Immature natural killer cell (primary cell): ENCODE measurements at regions not wholly inside any gene's neighbourhood (a gene's known extent, or its start where the extent isn't known, plus 50 kb on each side); places are given as distances from the start of the nearest gene placed in this dataset.

Source experiments
- DNase-seq, 3 donors: peaks; one replicate each; pipeline ENCODE4 v3.0.0; 2022; ENCODE audit warnings: mixed read lengths in 1 of 3
- H3K27ac Mint-ChIP-seq, 6 donors: one replicate each; pipeline ENCODE4 v1.8.0; 2020; ENCODE audit warnings: mixed read lengths in 6 of 6, mild to moderate bottlenecking in 5 of 6, inconsistent platforms in 4 of 6, moderate library complexity in 3 of 6
- H3K27me3 Mint-ChIP-seq, 3 donors: one replicate each; pipeline ENCODE4 v1.8.0; 2020 to 2021; ENCODE audit warnings: low read depth in 3 of 3, mild to moderate bottlenecking in 3 of 3, mixed read lengths in 3 of 3, moderate library complexity in 3 of 3, inconsistent platforms in 1 of 3
- H3K36me3 Mint-ChIP-seq, 3 donors: one replicate each; pipeline ENCODE4 v1.8.0; 2020; ENCODE audit warnings: mixed read lengths in 3 of 3, inconsistent platforms in 2 of 3, mild to moderate bottlenecking in 2 of 3
- H3K4me1 Mint-ChIP-seq, 2 donors: one replicate each; pipeline ENCODE4 v1.8.0; 2020; ENCODE audit warnings: inconsistent platforms in 2 of 2, mild to moderate bottlenecking in 2 of 2, mixed read lengths in 2 of 2, moderate library complexity in 1 of 2
- H3K4me3 Mint-ChIP-seq, 5 donors: one replicate each; pipeline ENCODE4 v1.8.0; 2020; ENCODE audit warnings: mild to moderate bottlenecking in 5 of 5, mixed read lengths in 5 of 5, inconsistent platforms in 3 of 5, moderate library complexity in 3 of 5
- H3K9me3 Mint-ChIP-seq, 6 donors: one replicate each; pipeline ENCODE4 v1.8.0; 2020; ENCODE audit warnings: mild to moderate bottlenecking in 6 of 6, mixed read lengths in 6 of 6, inconsistent platforms in 4 of 6, moderate library complexity in 3 of 6

DNA sequence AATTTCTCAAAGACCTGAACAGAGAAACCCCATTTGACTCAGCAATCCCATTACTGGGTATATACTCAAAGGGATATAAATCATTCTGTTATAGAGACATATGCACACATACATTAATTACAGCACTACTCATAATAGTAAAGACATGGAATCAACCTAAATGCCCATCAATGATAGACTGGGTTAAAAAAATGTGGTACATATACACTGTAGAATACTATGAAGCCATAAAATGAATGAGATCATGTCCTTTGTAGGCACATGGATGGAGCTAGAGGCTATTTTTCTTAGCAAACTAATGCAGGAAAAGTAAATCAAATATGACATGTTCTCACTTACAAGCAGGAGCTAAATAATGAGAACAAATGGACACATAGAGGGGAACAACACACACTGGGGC lies 303.8 kb downstream of the BTG1 start:
- no peak for DNase-seq
- Mint-ChIP-seq H3K4me1 (peaks cover 2 to 5% of the 10 kb centered on the region in 2 donors), H3K27me3 (peaks cover 0 to 3% (median 2%) of the 10 kb centered on the region in 3 donors), H3K27ac (peak overlapping the region in 2 of 6 donors; percentile 17 to 64), H3K9me3 (peaks cover 0 to 8% (median 4%) of the 10 kb centered on the region in 6 donors), H3K36me3 (peaks cover 0 to 6% (median 5%) of the 10 kb centered on the region in 3 donors), H3K4me3 (no peak overlapping the region)

DNA sequence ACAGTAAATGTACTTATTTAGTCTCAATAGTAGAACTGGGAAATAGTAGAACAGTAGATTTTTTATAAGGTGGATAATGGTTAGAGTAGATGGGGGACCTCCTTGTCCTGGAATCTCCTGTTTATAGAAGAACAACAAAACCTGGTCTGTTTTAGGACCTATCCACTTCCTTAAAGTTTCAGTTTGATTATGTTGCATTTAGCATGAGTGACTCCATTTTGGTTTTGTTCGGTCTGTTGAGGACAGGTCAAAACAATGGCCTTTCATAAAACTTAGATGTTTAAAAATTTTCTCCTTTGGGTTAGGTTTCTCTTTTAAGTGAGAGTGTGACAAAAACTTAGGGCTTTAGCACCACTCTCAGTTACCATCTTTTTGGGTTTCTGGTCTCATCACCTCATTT lies 308.9 kb downstream of the BTG1 start:
- Mint-ChIP-seq H3K4me3 (no peak overlapping the region), H3K27me3 (peaks cover 0 to 3% (median 0%) of the 10 kb centered on the region in 3 donors), H3K36me3 (peaks cover 0 to 6% (median under 1%) of the 10 kb centered on the region in 3 donors), H3K4me1 (peaks cover 5 to 13% of the 10 kb centered on the region in 2 donors), H3K27ac (peak overlapping the region in 2 of 6 donors; percentile 2 to 68), H3K9me3 (no peaks in the 10 kb centered on the region)
- DNase-seq = no peak

DNA sequence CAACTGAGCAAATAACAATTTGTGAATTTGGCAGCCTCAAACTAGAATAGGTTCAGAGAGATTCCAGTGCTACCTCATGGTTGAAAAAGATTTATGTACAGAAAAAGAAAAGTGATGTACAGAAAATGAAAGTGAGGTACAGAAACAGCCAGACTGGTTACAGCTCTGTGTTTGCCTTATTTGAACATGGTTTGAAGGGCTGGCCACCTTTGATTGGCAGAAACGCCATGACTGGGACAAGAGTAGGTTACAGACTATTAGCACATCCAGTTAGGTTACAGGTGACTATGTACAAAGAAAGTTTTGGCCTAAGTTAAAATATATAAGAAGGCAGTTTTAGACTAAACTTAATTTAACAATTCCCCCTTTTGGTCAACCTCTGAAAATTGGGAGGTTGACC lies 309.4 kb downstream of the BTG1 start:
- peak overlapping the region in 4 of 6 donors; percentile 2 to 71 (median 27) for H3K27ac Mint-ChIP-seq

DNA sequence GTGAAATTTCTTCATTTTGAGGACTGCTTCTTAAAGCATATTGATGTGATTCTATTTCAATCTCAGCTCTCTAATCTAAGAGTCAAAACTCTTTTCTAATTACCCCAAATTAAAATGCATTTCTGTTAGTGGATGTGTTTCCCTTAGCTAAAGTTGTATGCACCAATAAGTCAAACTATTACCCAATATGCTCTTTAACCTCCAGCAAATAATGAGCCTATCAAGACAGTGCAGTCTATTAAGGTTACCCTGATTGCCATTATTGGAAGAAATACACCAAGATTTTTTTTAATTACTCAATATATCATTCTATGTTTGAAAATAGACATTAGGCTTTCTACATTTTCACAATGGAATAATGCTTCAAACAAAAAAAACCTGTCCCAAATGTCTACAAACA lies 310.0 kb downstream of the BTG1 start:
- H3K9me3 Mint-ChIP-seq = no peaks in the 10 kb centered on the region
- DNase-seq = no peak
- H3K27me3 Mint-ChIP-seq = peaks cover 0 to 3% (median 0%) of the 10 kb centered on the region in 3 donors
- H3K36me3 Mint-ChIP-seq = peaks cover 0 to 6% (median 0%) of the 10 kb centered on the region in 3 donors
- peak overlapping the region in 3 of 6 donors; percentile 2 to 50 (median 6) for H3K27ac Mint-ChIP-seq
- peaks cover 5 to 13% of the 10 kb centered on the region in 2 donors for H3K4me1 Mint-ChIP-seq
- no peak overlapping the region for H3K4me3 Mint-ChIP-seq

More for the DNA sequence above, 309.4 kb downstream of the BTG1 start:
- Mint-ChIP-seq H3K36me3 (peaks cover 0 to 6% (median 0%) of the 10 kb centered on the region in 3 donors), H3K9me3 (no peaks in the 10 kb centered on the region), H3K4me1 (peaks cover 5 to 13% of the 10 kb centered on the region in 2 donors), H3K4me3 (no peak overlapping the region), H3K27me3 (peaks cover 0 to 3% (median 0%) of the 10 kb centered on the region in 3 donors)
- no peak for DNase-seq

DNA sequence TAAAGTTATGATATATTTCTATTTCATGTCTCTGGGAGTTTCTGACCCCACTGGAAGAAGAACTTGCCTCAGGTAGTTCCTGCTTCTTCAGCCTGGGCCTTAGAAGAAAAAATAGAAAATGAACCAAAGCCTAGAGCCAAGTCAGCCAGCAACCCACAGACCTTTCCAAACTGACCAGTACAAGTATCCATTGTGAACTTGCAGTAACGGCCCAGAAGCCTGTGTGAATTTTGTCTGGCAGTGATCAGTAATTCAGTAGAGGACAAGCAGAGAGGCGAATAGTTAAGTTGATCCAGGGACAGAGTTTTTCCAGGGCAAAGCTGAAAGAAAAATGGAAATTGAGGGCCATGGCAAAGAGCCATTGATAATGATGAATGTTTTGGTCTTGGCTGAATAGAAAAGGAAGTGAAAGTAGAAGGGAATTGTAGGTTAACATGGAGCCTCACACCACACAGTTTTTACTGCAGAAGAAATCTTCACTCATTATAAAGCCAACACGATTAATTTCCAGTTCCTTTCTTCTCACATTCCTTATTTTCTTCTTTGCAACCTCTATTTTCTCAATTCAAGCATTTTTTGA lies 311.8 kb downstream of the BTG1 start:
- H3K4me1 Mint-ChIP-seq = peaks cover 5 to 13% of the 10 kb centered on the region in 2 donors
- no peak overlapping the region for H3K4me3 Mint-ChIP-seq
- H3K9me3 Mint-ChIP-seq = no peaks in the 10 kb centered on the region
- H3K36me3 Mint-ChIP-seq = peaks cover 0 to 6% (median 0%) of the 10 kb centered on the region in 3 donors
- peaks cover 0 to 3% (median 0%) of the 10 kb centered on the region in 3 donors for H3K27me3 Mint-ChIP-seq
- no peak for DNase-seq
- peak overlapping the region in 4 of 6 donors; percentile 2 to 57 (median 10) for H3K27ac Mint-ChIP-seq

DNA sequence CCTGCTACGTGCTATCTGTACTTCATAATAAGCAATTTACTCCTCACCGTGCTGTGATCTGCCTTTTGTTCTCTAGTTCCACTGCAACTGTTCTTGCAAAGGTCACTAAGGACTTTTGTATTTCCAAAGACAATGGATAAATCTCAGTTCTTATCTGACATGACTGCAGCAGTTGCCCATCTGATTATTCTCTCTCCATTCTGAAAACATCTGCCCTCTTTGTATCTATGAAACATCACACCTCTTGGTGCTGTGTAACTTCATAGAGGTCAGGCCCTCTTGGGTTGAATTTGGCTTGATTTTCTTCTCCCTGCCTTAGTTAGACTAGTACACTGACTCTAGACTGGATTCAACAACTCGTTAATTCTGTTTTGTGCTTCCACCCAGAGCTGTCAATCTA lies 319.6 kb downstream of the BTG1 start:
- Mint-ChIP-seq H3K4me3 (no peak overlapping the region), H3K36me3 (no peaks in the 10 kb centered on the region), H3K27me3 (no peaks in the 10 kb centered on the region), H3K27ac (no peak overlapping the region), H3K9me3 (no peaks in the 10 kb centered on the region), H3K4me1 (no peaks in the 10 kb centered on the region)
- peak in 1 of 3 donors; percentile 24 for DNase-seq

DNA sequence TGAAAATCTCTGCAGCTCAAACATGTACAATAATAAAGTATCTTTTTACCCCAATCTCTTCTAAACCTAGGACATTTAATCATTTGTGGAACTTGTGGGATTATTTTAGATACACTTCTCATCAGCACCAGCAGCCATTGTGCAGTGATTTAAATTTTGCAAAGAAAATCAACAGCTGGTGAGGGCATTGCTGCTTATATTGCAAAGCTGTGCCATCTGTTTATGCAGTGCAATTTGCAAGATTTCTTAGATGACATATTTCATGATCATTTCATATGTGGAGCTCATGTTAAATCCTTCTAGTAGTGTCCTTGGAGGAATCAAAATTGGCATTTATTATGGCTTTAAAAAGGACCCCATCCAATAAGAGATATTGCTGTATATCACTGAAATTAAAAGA lies 320.7 kb downstream of the BTG1 start:
- Mint-ChIP-seq H3K27me3 (no peaks in the 10 kb centered on the region), H3K9me3 (peaks cover 0 to 3% (median 0%) of the 10 kb centered on the region in 6 donors), H3K4me3 (no peak overlapping the region), H3K27ac (no peak overlapping the region), H3K36me3 (peaks cover 3 to 4% (median 4%) of the 10 kb centered on the region in 3 donors), H3K4me1 (no peaks in the 10 kb centered on the region)
- no peak for DNase-seq

DNA sequence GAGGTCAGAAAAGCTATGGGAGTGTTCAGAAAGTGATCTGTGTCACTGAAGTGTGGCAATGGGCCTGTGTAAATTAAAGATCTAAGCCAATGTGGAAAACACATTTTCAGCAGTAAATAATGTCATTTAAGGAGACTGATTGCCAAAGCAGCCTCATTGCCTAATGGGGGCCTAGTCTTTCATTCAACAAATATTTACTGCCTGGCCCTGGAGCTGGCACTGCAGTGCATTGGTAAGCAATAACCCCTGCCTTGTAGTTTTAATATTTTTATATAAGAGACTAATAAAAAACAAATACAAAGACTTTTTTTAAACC lies 326.6 kb downstream of the BTG1 start:
- DNase-seq = no peak
- H3K9me3 Mint-ChIP-seq = peaks cover 0 to 3% (median 0%) of the 10 kb centered on the region in 6 donors
- peak overlapping the region in 2 of 6 donors; percentile 17 to 46 for H3K27ac Mint-ChIP-seq

DNA sequence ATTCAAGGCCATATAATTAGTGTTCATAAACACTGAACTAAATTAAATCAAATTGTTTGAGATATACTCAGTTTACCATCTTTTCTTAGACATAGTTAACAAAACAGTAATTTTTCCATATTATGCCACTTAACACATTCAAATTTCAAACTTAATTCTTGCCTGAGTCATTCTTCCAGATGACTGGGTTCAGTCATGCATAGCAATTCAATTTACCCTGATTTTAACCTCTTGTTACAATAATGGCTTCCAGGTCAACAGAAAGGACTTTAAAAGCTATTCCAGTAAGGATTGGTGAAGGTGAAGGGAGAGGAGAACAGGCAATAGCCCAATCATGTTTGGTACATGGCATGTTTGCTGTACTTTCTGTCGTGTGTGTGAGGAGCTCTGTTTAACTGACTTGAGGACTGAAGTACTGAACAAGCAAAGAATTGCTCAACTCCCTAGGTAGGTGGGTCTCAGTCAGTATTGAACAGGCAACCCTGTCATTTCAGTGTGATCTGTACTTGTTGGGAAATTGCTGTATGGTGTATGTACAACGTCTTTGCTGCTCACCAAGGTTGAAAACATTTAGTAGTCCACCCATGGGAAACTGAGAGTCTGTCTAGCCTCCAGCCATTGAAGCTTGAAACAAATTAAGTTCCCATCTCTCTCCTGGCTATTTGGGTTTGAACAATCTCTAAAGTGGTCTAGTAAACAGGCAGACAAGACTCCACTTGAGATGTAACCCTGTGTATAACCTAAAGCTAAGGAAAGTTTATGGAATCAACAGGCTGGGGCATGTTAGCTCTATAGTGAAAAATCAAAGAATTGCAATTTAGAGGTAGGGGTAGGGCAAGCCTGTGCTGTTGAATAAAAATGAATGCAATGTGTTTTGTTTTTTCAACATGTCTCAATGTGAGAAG lies 327.2 kb downstream of the BTG1 start:
- Mint-ChIP-seq H3K27me3 (no peaks in the 10 kb centered on the region), H3K27ac (peak overlapping the region in 2 of 6 donors; percentile 17 to 46), H3K9me3 (peaks cover 0 to 3% (median 0%) of the 10 kb centered on the region in 6 donors), H3K4me1 (peaks cover 0 to 2% of the 10 kb centered on the region in 2 donors), H3K4me3 (no peak overlapping the region), H3K36me3 (peaks cover 3 to 4% (median 4%) of the 10 kb centered on the region in 3 donors)
- no peak for DNase-seq

More for the DNA sequence above, 326.6 kb downstream of the BTG1 start:
- Mint-ChIP-seq H3K36me3 (peaks cover 3 to 4% (median 4%) of the 10 kb centered on the region in 3 donors), H3K27me3 (no peaks in the 10 kb centered on the region), H3K4me1 (no peaks in the 10 kb centered on the region), H3K4me3 (no peak overlapping the region)

DNA sequence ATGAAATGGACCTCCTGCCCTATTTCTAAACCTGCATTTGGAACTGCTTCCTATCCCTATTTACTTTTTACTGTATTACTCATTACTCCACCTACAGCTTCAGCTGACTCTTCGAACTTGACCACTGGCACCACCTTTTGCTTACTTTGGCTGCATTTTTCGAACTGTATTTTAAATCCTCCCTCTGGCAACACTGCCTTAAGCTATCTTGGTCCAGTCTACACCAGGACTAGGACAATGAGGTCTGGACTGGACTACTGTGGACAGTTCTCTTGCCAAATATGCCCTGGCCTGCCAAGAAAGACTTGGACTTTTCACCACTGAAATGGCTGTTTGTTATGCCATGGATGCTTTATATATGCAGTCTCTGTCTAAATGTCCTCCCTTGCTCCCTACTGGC lies 328.1 kb downstream of the BTG1 start:
- DNase-seq = no peak
- peaks cover 0 to 2% of the 10 kb centered on the region in 2 donors for H3K4me1 Mint-ChIP-seq
- H3K27ac Mint-ChIP-seq = peak overlapping the region in 1 of 6 donors; percentile 56
- H3K4me3 Mint-ChIP-seq = no peak overlapping the region
- no peaks in the 10 kb centered on the region for H3K27me3 Mint-ChIP-seq
- peaks cover 0 to 3% (median 0%) of the 10 kb centered on the region in 6 donors for H3K9me3 Mint-ChIP-seq
- peaks cover 3 to 4% (median 4%) of the 10 kb centered on the region in 3 donors for H3K36me3 Mint-ChIP-seq

DNA sequence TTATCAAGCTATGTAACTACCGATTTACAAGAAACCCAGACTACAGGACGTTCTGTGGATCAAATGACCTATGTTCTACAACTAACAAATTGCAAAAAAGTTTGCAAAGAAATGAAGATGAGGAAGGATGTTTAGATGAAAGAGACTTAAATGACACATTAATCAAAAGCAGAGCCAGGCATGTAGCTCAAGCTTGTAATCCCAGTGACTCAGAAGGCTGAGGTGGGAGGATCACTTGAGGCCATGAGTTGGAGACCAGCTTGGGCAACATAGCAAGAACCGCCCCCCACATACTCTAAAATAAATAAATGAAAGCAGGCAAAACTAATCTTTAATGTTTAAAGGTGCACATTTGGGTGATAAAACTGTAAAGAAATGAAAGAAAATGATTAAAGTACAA lies 331.9 kb downstream of the BTG1 start:
- Mint-ChIP-seq H3K36me3 (peaks cover 0 to 5% (median 0%) of the 10 kb centered on the region in 3 donors), H3K4me1 (peaks cover 9 to 14% of the 10 kb centered on the region in 2 donors), H3K27ac (peak overlapping the region in 3 of 6 donors; percentile 47 to 83 (median 60)), H3K9me3 (peaks cover 0 to 8% (median 0%) of the 10 kb centered on the region in 6 donors), H3K27me3 (peaks cover 0 to 4% (median 0%) of the 10 kb centered on the region in 3 donors), H3K4me3 (no peak overlapping the region)
- no peak for DNase-seq

DNA sequence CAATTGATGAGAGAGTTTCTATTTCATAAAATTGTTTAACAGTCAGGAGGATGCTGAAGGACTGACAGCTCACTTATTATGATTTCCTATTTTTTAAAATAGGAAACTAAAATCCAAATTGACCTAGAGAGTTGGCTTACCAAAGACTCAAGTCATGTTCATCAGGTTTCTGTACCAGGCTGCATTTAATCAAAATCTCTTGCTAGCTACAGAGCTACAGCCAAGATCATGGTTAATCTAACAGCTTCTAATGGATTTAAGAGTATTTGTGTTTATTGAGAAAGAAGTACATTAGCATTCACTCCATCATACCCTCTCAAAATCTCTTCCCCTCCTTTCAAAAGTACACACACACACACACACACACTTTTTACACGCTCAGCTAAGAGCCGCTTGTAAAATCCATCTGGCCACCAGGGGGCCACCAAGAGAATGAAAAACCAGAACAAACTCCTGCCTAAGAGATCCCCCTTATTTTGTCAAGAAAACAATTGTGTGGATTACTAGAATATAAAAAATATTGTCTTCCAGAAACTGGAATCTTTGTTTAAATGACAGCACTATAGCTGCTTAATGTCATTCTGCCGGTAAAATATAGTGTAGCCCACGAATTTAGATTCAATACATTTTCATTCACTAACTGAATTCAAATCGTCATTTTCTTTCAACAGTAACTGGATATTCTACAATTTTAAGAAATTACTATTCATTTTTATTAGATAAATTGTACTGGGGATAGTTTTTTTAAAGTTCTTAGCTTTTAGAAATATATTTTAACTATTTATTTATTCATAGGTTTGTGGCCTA lies 334.0 kb downstream of the BTG1 start:
- Mint-ChIP-seq H3K4me1 (peaks cover 9 to 14% of the 10 kb centered on the region in 2 donors), H3K9me3 (peaks cover 0 to 12% (median 5%) of the 10 kb centered on the region in 6 donors), H3K27ac (peak overlapping the region in 5 of 6 donors; percentile 82 to 93 (median 90)), H3K4me3 (peak overlapping the region in 2 of 5 donors; percentile 20 to 28), H3K27me3 (peaks cover 0 to 4% (median under 1%) of the 10 kb centered on the region in 3 donors), H3K36me3 (peaks cover 0 to 11% (median 5%) of the 10 kb centered on the region in 3 donors)
- peak; percentile 69 to 70 (median 69) for DNase-seq
